Muscle layer of duodenum (tissue), 2 donors: ENCODE measurements at regions not wholly inside any gene's neighbourhood (a gene's known extent, or its start where the extent isn't known, plus 50 kb on each side); places are given as distances from the start of the nearest gene placed in this dataset.
"Not testable (repeated sequence)": the region's sequence is repeated elsewhere in the genome, so short reads cannot be mapped to it uniquely, and the experiment has no call there.

Experiments used
- H3K27ac ChIP-seq: one replicate; pipeline ENCODE4 v1.7.0; 2013; ENCODE audit warnings: mild to moderate bottlenecking, low read length
- H3K27me3 ChIP-seq: one replicate; pipeline ENCODE4 v1.7.0; 2013; ENCODE audit warnings: low read depth, mild to moderate bottlenecking, control low read depth, low read length
- H3K36me3 ChIP-seq, 2 donors: one replicate each; pipeline ENCODE4 v1.7.0; 2013; ENCODE audit warnings: low read length in 2 of 2, control low read depth in 1 of 2, mild to moderate bottlenecking in 1 of 2; ENCODE audit not compliant: insufficient read depth in 2 of 2, control insufficient read depth in 1 of 2
- H3K4me1 ChIP-seq, 2 donors: one replicate each; pipeline ENCODE4 v1.7.0; 2013; ENCODE audit warnings: low read length in 2 of 2, mild to moderate bottlenecking in 2 of 2, control low read depth in 1 of 2, moderate library complexity in 1 of 2; ENCODE audit not compliant: insufficient read depth in 2 of 2, control insufficient read depth in 1 of 2
- H3K4me3 ChIP-seq, 2 donors: one replicate each; pipeline ENCODE4 v1.7.0; 2013; ENCODE audit warnings: low read length in 2 of 2, low read depth in 1 of 2, mild to moderate bottlenecking in 1 of 2
- H3K9me3 ChIP-seq, 2 donors: one replicate each; pipeline ENCODE4 v1.7.0; 2013; ENCODE audit warnings: low read length in 2 of 2, control low read depth in 1 of 2, mild to moderate bottlenecking in 1 of 2; ENCODE audit not compliant: control insufficient read depth in 1 of 2
- donor health status: healthy.

DNA sequence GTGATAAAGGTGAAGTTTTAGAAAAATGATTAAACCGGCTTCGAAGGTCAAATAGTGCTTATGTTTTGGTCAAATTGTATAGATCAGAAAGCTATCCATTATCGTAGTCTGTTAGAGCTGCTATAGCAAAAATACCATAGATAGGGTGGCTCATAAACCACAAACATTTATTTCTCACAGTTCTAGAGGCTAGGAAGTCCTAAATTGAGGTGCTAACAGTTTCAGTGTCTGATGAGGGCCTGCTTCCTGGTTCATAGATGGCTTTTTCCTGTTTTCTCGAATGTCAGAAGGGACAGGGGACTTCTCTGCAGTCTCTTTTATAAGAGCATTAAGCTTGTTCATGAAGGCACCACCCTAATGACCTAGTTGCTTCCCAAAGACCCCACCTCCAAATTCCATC lies 186.6 kb upstream of the ERBB4 start:
- Histone ChIP-seq H3K9me3 (no peaks in the 10 kb centered on the region), H3K27ac (no peak overlapping the region), H3K4me3 (no peak overlapping the region), H3K36me3 (no peaks in the 10 kb centered on the region), H3K27me3 (no peaks in the 10 kb centered on the region), H3K4me1 (no peaks in the 10 kb centered on the region)

DNA sequence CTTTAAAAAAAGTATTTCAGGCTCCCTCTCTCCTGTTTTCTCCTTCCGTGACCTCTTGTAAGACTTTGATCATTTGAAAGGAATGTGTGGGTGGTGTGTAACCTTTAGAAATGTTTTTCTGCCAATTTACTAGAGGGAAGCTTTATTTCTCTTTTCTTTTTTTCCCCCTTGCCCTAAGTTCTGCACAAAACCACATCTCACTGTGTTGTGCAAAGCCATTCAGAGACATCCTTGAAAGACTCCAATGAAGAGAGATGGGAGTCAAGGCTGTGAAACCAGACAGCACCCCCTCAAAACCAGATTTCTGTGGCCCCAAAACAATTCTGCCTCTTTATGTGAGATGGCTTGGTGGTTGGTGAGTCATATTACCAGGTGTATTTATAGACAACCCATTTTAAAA lies 184.6 kb upstream of the ERBB4 start:
- no peaks in the 10 kb centered on the region for H3K36me3 ChIP-seq
- no peak overlapping the region for H3K4me3 ChIP-seq
- H3K4me1 ChIP-seq, result no peaks in the 10 kb centered on the region
- no peaks in the 10 kb centered on the region for H3K27me3 ChIP-seq
- H3K27ac ChIP-seq, result no peak overlapping the region
- H3K9me3 ChIP-seq, result no peaks in the 10 kb centered on the region

DNA sequence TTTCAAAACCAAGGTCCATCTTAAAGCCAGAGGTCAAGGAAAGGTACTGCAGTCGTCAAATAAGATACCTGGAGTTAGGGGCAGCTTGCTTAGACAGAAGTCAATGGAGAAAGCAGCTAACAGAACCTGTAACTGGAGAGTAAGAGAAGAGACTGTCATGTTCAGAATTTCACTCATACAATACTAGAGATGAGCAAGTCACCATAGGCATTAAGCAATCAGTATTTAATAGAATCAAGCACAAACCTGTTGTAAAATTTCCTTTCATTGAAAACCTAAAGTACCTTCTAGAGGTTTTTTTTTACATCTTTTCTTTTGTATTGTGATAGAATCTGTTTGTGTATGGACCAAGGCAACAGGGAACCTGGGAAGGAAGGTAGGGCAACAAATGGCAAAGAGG lies 183.4 kb upstream of the ERBB4 start:
- Histone ChIP-seq H3K9me3 (no peaks in the 10 kb centered on the region), H3K36me3 (no peaks in the 10 kb centered on the region), H3K4me1 (no peaks in the 10 kb centered on the region), H3K4me3 (no peak overlapping the region), H3K27ac (no peak overlapping the region), H3K27me3 (no peaks in the 10 kb centered on the region)

DNA sequence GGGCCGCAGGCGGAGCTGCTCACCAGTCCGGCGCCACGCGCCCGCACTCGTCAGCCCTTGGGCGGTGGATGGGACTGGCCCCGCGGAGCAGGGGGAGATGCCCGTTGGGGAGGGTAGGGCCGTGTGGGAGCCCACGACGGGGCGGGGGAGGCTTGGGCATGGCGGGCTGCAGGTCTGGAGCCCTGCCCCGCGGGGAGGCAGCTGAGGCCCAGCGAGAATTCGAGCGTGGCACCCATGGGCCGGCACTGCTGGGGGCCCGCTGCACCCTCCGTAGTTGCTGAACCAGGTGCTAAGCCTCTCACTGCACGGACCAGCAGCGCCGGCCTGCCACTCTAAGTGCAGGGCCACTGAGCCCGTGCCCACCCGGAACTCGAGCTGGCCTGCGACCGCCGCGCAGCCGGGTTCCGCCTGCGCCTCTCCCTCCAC lies 182.4 kb upstream of the ERBB4 start:
- no peaks in the 10 kb centered on the region for H3K4me1 ChIP-seq
- H3K36me3 ChIP-seq, result no peaks in the 10 kb centered on the region
- H3K27me3 ChIP-seq, result no peaks in the 10 kb centered on the region
- no peak overlapping the region for H3K27ac ChIP-seq
- H3K9me3 ChIP-seq, result no peaks in the 10 kb centered on the region
- no peak overlapping the region for H3K4me3 ChIP-seq

- not testable (repeated sequence) for H3K36me3 ChIP-seq, H3K4me1 ChIP-seq, H3K27ac ChIP-seq, H3K27me3 ChIP-seq, H3K4me3 ChIP-seq, H3K9me3 ChIP-seq
These were observed 176.8 kb upstream of the ERBB4 start for GRCh38 chr2:212715411-212715810.

- H3K9me3 ChIP-seq, result no peaks in the 10 kb centered on the region
- no peaks in the 10 kb centered on the region for H3K27me3 ChIP-seq
- H3K4me1 ChIP-seq, result no peaks in the 10 kb centered on the region
- no peak overlapping the region for H3K27ac ChIP-seq
- H3K36me3 ChIP-seq, result no peaks in the 10 kb centered on the region
- H3K4me3 ChIP-seq, result no peak overlapping the region
These were observed 175.1 kb upstream of the ERBB4 start for GRCh38 chr2:212713681-212714080.

DNA sequence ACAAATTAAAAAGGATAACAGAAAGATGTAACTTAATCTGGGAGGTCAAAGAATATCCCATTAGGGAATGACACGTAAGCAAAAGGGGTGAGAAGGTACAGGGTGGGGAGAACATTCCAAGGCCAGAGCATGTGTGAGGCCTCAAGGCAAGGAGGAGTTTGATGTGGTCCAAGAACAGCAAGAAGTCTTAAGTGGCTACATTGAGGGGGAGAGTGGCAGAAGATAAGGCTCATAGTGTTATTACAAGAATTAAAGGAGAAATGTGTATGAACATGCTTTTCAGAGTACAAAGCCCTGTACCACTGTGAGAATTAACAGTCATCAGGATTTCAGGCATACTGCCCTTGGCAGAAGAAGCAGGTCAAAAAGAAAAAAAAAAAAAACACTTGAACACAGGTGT lies 174.4 kb upstream of the ERBB4 start:
- Histone ChIP-seq H3K27ac (no peak overlapping the region), H3K4me3 (no peak overlapping the region)

DNA sequence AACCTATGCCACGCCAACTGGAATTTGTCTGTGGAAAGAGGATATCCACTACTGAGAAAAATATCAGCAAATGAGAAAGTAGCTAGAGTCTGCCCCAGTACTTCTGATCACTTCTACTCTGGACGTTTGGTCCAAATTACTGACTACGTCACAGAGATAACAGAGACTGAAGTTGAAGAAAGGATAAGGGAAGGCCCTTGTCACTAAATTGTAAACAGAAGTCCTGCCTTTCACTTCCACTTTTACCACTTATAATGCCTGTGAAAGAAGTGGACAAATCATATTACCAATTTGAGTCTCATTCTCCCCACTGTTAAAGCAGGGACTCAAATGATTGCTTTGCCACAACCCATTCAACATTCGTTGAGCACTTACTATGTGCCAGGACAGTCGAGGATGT lies 173.9 kb upstream of the ERBB4 start:
- Histone ChIP-seq H3K27ac (no peak overlapping the region), H3K4me3 (no peak overlapping the region), H3K27me3 (no peaks in the 10 kb centered on the region), H3K4me1 (no peaks in the 10 kb centered on the region), H3K9me3 (no peaks in the 10 kb centered on the region), H3K36me3 (no peaks in the 10 kb centered on the region)

More for the DNA sequence above, 174.4 kb upstream of the ERBB4 start:
- no peaks in the 10 kb centered on the region for H3K36me3 ChIP-seq
- H3K27me3 ChIP-seq, result no peaks in the 10 kb centered on the region
- H3K9me3 ChIP-seq, result no peaks in the 10 kb centered on the region
- no peaks in the 10 kb centered on the region for H3K4me1 ChIP-seq

- no peak overlapping the region for H3K27ac ChIP-seq
- H3K4me3 ChIP-seq, result no peak overlapping the region
- H3K9me3 ChIP-seq, result no peaks in the 10 kb centered on the region
- H3K36me3 ChIP-seq, result no peaks in the 10 kb centered on the region
- H3K27me3 ChIP-seq, result no peaks in the 10 kb centered on the region
- no peaks in the 10 kb centered on the region for H3K4me1 ChIP-seq
These were observed 173.3 kb upstream of the ERBB4 start for GRCh38 chr2:212711856-212712255.

DNA sequence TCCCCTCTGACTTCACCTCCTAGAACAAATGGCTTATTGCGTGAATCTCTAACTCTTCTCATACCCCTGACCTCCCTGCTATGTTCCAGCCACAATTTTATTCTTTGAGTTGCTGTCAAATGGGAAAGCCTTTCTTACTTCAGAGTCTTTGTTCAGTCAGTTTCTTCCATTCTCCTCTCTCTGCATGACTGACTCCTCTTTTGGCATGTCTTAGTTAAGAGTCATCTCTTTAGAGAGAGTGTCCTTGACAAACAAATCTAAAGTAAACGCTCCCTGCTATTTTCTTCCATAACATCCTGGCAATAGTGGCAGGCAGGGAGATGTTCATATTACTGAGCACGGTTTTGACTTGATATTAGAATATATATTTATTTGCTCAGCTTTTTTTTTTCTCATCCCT lies 170.7 kb upstream of the ERBB4 start:
- H3K27me3 ChIP-seq, result no peaks in the 10 kb centered on the region
- H3K4me3 ChIP-seq, result no peak overlapping the region
- H3K4me1 ChIP-seq, result no peaks in the 10 kb centered on the region
- H3K27ac ChIP-seq, result no peak overlapping the region
- no peaks in the 10 kb centered on the region for H3K9me3 ChIP-seq
- H3K36me3 ChIP-seq, result no peaks in the 10 kb centered on the region

DNA sequence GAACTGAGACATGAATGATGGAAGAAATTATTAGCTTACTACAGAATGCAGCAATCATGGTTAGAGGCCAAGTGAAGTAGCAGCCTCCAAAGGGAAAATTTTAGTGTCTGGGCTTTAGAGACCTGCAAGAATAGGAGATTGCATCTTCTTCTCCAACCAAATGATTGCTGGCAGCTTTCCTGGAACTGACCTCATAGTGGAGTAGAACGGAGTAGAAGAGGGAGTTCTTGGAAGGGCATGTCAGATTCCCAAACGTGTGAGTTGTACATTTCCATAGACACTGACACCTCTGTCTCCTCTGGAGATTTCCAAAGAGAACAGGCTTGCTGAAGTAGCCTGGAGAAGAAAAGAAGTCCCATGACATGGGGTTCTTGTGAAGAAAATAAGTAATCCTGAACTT lies 169.8 kb upstream of the ERBB4 start:
- H3K4me1 ChIP-seq, result no peaks in the 10 kb centered on the region
- no peaks in the 10 kb centered on the region for H3K27me3 ChIP-seq
- H3K36me3 ChIP-seq, result no peaks in the 10 kb centered on the region
- H3K27ac ChIP-seq, result no peak overlapping the region
- no peaks in the 10 kb centered on the region for H3K9me3 ChIP-seq
- no peak overlapping the region for H3K4me3 ChIP-seq

GRCh38 chr2:212695426-212695825 lies 156.8 kb upstream of the ERBB4 start:
- Histone ChIP-seq H3K9me3 (no peaks in the 10 kb centered on the region), H3K36me3 (no peaks in the 10 kb centered on the region), H3K27ac (no peak overlapping the region), H3K27me3 (no peaks in the 10 kb centered on the region), H3K4me3 (no peak overlapping the region), H3K4me1 (no peaks in the 10 kb centered on the region)
